ENCODE measurements at regions not wholly inside any gene's neighbourhood (a gene's known extent, or its start where the extent isn't known, plus 50 kb on each side); places are given as distances from the start of the nearest gene placed in this dataset.

GRCh38 chr1:101364370-101365120 lies 127.7 kb downstream of the S1PR1 start:
- TF ChIP-seq EZH2 (IDR thresholded peaks at IDR 0.05) (no peak), POLR2AphosphoS5 (IDR thresholded peaks at IDR 0.05; ENCODE audit: borderline replicate concordance, low read depth, low read length) (no peak), FOXP2 (optimal IDR thresholded peaks at IDR 0.05; ENCODE audit: control extremely low read depth, extremely low read length, insufficient read depth) (no peak)
